ENCODE measurements at regions not wholly inside any gene's neighbourhood (a gene's known extent, or its start where the extent isn't known, plus 50 kb on each side); places are given as distances from the start of the nearest gene placed in this dataset.

GRCh38 chr2:150752229-150752628, 264.8 kb upstream of the RND3 start:
- Histone ChIP-seq H3K4me1 (ENCODE audit: control insufficient read depth in 1 of 2, insufficient read depth in 2 of 2, low read length in 2 of 2) (no peaks in the 10 kb centered on the region), H3K4me3 (ENCODE audit: low read depth in 1 of 2, low read length in 2 of 2) (no peak overlapping the region), H3K9me3 (ENCODE audit: control insufficient read depth in 1 of 2, low read length in 2 of 2) (no peaks in the 10 kb centered on the region), H3K27ac (ENCODE audit: low read depth, low read length) (no peak overlapping the region), H3K36me3 (ENCODE audit: control insufficient read depth in 1 of 2, insufficient read depth in 2 of 2, low read length in 2 of 2) (no peaks in the 10 kb centered on the region), H3K27me3 (ENCODE audit: control insufficient read depth in 1 of 2, insufficient read depth in 2 of 2, low read length in 2 of 2) (no peaks in the 10 kb centered on the region), H3K9ac (ENCODE audit: low read depth in 1 of 2, low read length in 2 of 2) (no peak overlapping the region)

- Histone ChIP-seq H3K27me3 (ENCODE audit: control insufficient read depth in 1 of 2, insufficient read depth in 2 of 2, low read length in 2 of 2) (no peaks in the 10 kb centered on the region), H3K36me3 (ENCODE audit: control insufficient read depth in 1 of 2, insufficient read depth in 2 of 2, low read length in 2 of 2) (no peaks in the 10 kb centered on the region), H3K4me3 (ENCODE audit: low read depth in 1 of 2, low read length in 2 of 2) (no peak overlapping the region), H3K9ac (ENCODE audit: low read depth in 1 of 2, low read length in 2 of 2) (no peak overlapping the region), H3K4me1 (ENCODE audit: control insufficient read depth in 1 of 2, insufficient read depth in 2 of 2, low read length in 2 of 2) (no peaks in the 10 kb centered on the region), H3K27ac (ENCODE audit: low read depth, low read length) (no peak overlapping the region), H3K9me3 (ENCODE audit: control insufficient read depth in 1 of 2, low read length in 2 of 2) (no peaks in the 10 kb centered on the region)
Measured at GRCh38 chr2:150750720-150751119, 263.3 kb upstream of the RND3 start.

GRCh38 chr2:150742094-150742493, 254.6 kb upstream of the RND3 start:
- H3K27ac ChIP-seq (ENCODE audit: low read depth, low read length): no peak overlapping the region
- no peak overlapping the region for H3K4me3 ChIP-seq (ENCODE audit: low read depth in 1 of 2, low read length in 2 of 2)

GRCh38 chr2:150735894-150736498, 248.5 kb upstream of the RND3 start:
- H3K27ac ChIP-seq (ENCODE audit: low read depth, low read length): no peak overlapping the region
- no peaks in the 10 kb centered on the region for H3K9me3 ChIP-seq (ENCODE audit: control insufficient read depth in 1 of 2, low read length in 2 of 2)

More at GRCh38 chr2:150742094-150742493, 254.6 kb upstream of the RND3 start:
- H3K27me3 ChIP-seq (ENCODE audit: control insufficient read depth in 1 of 2, insufficient read depth in 2 of 2, low read length in 2 of 2): no peaks in the 10 kb centered on the region
- H3K4me1 ChIP-seq (ENCODE audit: control insufficient read depth in 1 of 2, insufficient read depth in 2 of 2, low read length in 2 of 2): no peaks in the 10 kb centered on the region
- H3K9ac ChIP-seq (ENCODE audit: low read depth in 1 of 2, low read length in 2 of 2): no peak overlapping the region
- no peaks in the 10 kb centered on the region for H3K9me3 ChIP-seq (ENCODE audit: control insufficient read depth in 1 of 2, low read length in 2 of 2)
- no peaks in the 10 kb centered on the region for H3K36me3 ChIP-seq (ENCODE audit: control insufficient read depth in 1 of 2, insufficient read depth in 2 of 2, low read length in 2 of 2)

GRCh38 chr2:150733051-150733618, 245.7 kb upstream of the RND3 start:
- Histone ChIP-seq H3K4me1 (ENCODE audit: control insufficient read depth in 1 of 2, insufficient read depth in 2 of 2, low read length in 2 of 2) (no peaks in the 10 kb centered on the region), H3K9me3 (ENCODE audit: control insufficient read depth in 1 of 2, low read length in 2 of 2) (no peaks in the 10 kb centered on the region), H3K9ac (ENCODE audit: low read depth in 1 of 2, low read length in 2 of 2) (no peak overlapping the region), H3K27me3 (ENCODE audit: control insufficient read depth in 1 of 2, insufficient read depth in 2 of 2, low read length in 2 of 2) (no peaks in the 10 kb centered on the region), H3K36me3 (ENCODE audit: control insufficient read depth in 1 of 2, insufficient read depth in 2 of 2, low read length in 2 of 2) (no peaks in the 10 kb centered on the region), H3K27ac (ENCODE audit: low read depth, low read length) (no peak overlapping the region), H3K4me3 (ENCODE audit: low read depth in 1 of 2, low read length in 2 of 2) (no peak overlapping the region)

More at GRCh38 chr2:150735894-150736498, 248.5 kb upstream of the RND3 start:
- Histone ChIP-seq H3K27me3 (ENCODE audit: control insufficient read depth in 1 of 2, insufficient read depth in 2 of 2, low read length in 2 of 2) (no peaks in the 10 kb centered on the region), H3K9ac (ENCODE audit: low read depth in 1 of 2, low read length in 2 of 2) (no peak overlapping the region), H3K4me1 (ENCODE audit: control insufficient read depth in 1 of 2, insufficient read depth in 2 of 2, low read length in 2 of 2) (no peaks in the 10 kb centered on the region), H3K36me3 (ENCODE audit: control insufficient read depth in 1 of 2, insufficient read depth in 2 of 2, low read length in 2 of 2) (no peaks in the 10 kb centered on the region), H3K4me3 (ENCODE audit: low read depth in 1 of 2, low read length in 2 of 2) (no peak overlapping the region)

- no peaks in the 10 kb centered on the region for H3K9me3 ChIP-seq (ENCODE audit: control insufficient read depth in 1 of 2, low read length in 2 of 2)
- H3K36me3 ChIP-seq (ENCODE audit: control insufficient read depth in 1 of 2, insufficient read depth in 2 of 2, low read length in 2 of 2): no peaks in the 10 kb centered on the region
- H3K9ac ChIP-seq (ENCODE audit: low read depth in 1 of 2, low read length in 2 of 2): no peak overlapping the region
- no peaks in the 10 kb centered on the region for H3K4me1 ChIP-seq (ENCODE audit: control insufficient read depth in 1 of 2, insufficient read depth in 2 of 2, low read length in 2 of 2)
- H3K27ac ChIP-seq (ENCODE audit: low read depth, low read length): no peak overlapping the region
- H3K27me3 ChIP-seq (ENCODE audit: control insufficient read depth in 1 of 2, insufficient read depth in 2 of 2, low read length in 2 of 2): no peaks in the 10 kb centered on the region
- no peak overlapping the region for H3K4me3 ChIP-seq (ENCODE audit: low read depth in 1 of 2, low read length in 2 of 2)
Measured at GRCh38 chr2:150732491-150732890, 245.0 kb upstream of the RND3 start.

- Histone ChIP-seq H3K27me3 (ENCODE audit: control insufficient read depth in 1 of 2, insufficient read depth in 2 of 2, low read length in 2 of 2) (no peaks in the 10 kb centered on the region), H3K27ac (ENCODE audit: low read depth, low read length) (no peak overlapping the region), H3K4me3 (ENCODE audit: low read depth in 1 of 2, low read length in 2 of 2) (no peak overlapping the region), H3K4me1 (ENCODE audit: control insufficient read depth in 1 of 2, insufficient read depth in 2 of 2, low read length in 2 of 2) (no peaks in the 10 kb centered on the region), H3K9me3 (ENCODE audit: control insufficient read depth in 1 of 2, low read length in 2 of 2) (no peaks in the 10 kb centered on the region), H3K9ac (ENCODE audit: low read depth in 1 of 2, low read length in 2 of 2) (no peak overlapping the region), H3K36me3 (ENCODE audit: control insufficient read depth in 1 of 2, insufficient read depth in 2 of 2, low read length in 2 of 2) (no peaks in the 10 kb centered on the region)
Measured at GRCh38 chr2:150732064-150732463, 244.6 kb upstream of the RND3 start.

GRCh38 chr2:150729495-150729955, 242.1 kb upstream of the RND3 start:
- Histone ChIP-seq H3K9ac (ENCODE audit: low read depth in 1 of 2, low read length in 2 of 2) (no peak overlapping the region), H3K4me3 (ENCODE audit: low read depth in 1 of 2, low read length in 2 of 2) (no peak overlapping the region), H3K4me1 (ENCODE audit: control insufficient read depth in 1 of 2, insufficient read depth in 2 of 2, low read length in 2 of 2) (no peaks in the 10 kb centered on the region), H3K36me3 (ENCODE audit: control insufficient read depth in 1 of 2, insufficient read depth in 2 of 2, low read length in 2 of 2) (no peaks in the 10 kb centered on the region), H3K9me3 (ENCODE audit: control insufficient read depth in 1 of 2, low read length in 2 of 2) (no peaks in the 10 kb centered on the region), H3K27ac (ENCODE audit: low read depth, low read length) (no peak overlapping the region), H3K27me3 (ENCODE audit: control insufficient read depth in 1 of 2, insufficient read depth in 2 of 2, low read length in 2 of 2) (no peaks in the 10 kb centered on the region)

- H3K36me3 ChIP-seq (ENCODE audit: control insufficient read depth in 1 of 2, insufficient read depth in 2 of 2, low read length in 2 of 2): no peaks in the 10 kb centered on the region
- no peaks in the 10 kb centered on the region for H3K9me3 ChIP-seq (ENCODE audit: control insufficient read depth in 1 of 2, low read length in 2 of 2)
- no peaks in the 10 kb centered on the region for H3K27me3 ChIP-seq (ENCODE audit: control insufficient read depth in 1 of 2, insufficient read depth in 2 of 2, low read length in 2 of 2)
- peaks cover 0 to 3% of the 10 kb centered on the region in 2 donors for H3K4me1 ChIP-seq (ENCODE audit: control insufficient read depth in 1 of 2, insufficient read depth in 2 of 2, low read length in 2 of 2)
- H3K9ac ChIP-seq (ENCODE audit: low read depth in 1 of 2, low read length in 2 of 2): no peak overlapping the region
- no peak overlapping the region for H3K27ac ChIP-seq (ENCODE audit: low read depth, low read length)
- H3K4me3 ChIP-seq (ENCODE audit: low read depth in 1 of 2, low read length in 2 of 2): no peak overlapping the region
Measured at GRCh38 chr2:150718280-150718679, 230.8 kb upstream of the RND3 start.

GRCh38 chr2:150716186-150716585, 228.7 kb upstream of the RND3 start:
- no peaks in the 10 kb centered on the region for H3K9me3 ChIP-seq (ENCODE audit: control insufficient read depth in 1 of 2, low read length in 2 of 2)
- H3K36me3 ChIP-seq (ENCODE audit: control insufficient read depth in 1 of 2, insufficient read depth in 2 of 2, low read length in 2 of 2): no peaks in the 10 kb centered on the region
- no peak overlapping the region for H3K27ac ChIP-seq (ENCODE audit: low read depth, low read length)
- H3K9ac ChIP-seq (ENCODE audit: low read depth in 1 of 2, low read length in 2 of 2): no peak overlapping the region
- peaks cover 0 to 4% of the 10 kb centered on the region in 2 donors for H3K4me1 ChIP-seq (ENCODE audit: control insufficient read depth in 1 of 2, insufficient read depth in 2 of 2, low read length in 2 of 2)
- H3K4me3 ChIP-seq (ENCODE audit: low read depth in 1 of 2, low read length in 2 of 2): no peak overlapping the region
- H3K27me3 ChIP-seq (ENCODE audit: control insufficient read depth in 1 of 2, insufficient read depth in 2 of 2, low read length in 2 of 2): no peaks in the 10 kb centered on the region
